H1 (cell line): ENCODE measurements at regions not wholly inside any gene's neighbourhood (a gene's known extent, or its start where the extent isn't known, plus 50 kb on each side); places are given as distances from the start of the nearest gene placed in this dataset.

Source experiments
- CTCF ChIA-PET: fragments of 300-600 bp; sonication (Branson Sonifier 250); formaldehyde crosslinking; loops from one replicate; lab custom pipeline; 2021; ENCODE audit not compliant: partially characterized antibody; lab: Charles Lee
- POLR2A ChIA-PET: fragments of 300-600 bp; sonication (Branson Sonifier 250); formaldehyde crosslinking; loops from one replicate; lab custom pipeline; 2021; ENCODE audit warnings: inconsistent platforms; ENCODE audit not compliant: partially characterized antibody; lab: Charles Lee
- DNase-seq, 2 experiments: peaks; one replicate each; pipeline versions ENCODE4 v3.0.0 to v3.0.0-alpha.2; 2010 to 2022; ENCODE audit warnings: low spot score in 2 of 2, low read depth in 1 of 2, mixed read lengths in 1 of 2
- FAIRE-seq: peaks from 2 replicates; lab custom pipeline; 2011; peaks lifted over from hg19 to GRCh38; lab: Jason Lieb, UNC
- H2AFZ ChIP-seq: 2 replicates; pipeline ENCODE4 v1.8.1; 2012; ENCODE audit warnings: low read length, inconsistent platforms
- H2AK5ac ChIP-seq: 2 replicates; pipeline ENCODE4 v1.6.1; 2013; ENCODE audit warnings: low read depth, low read length
- H2BK120ac ChIP-seq: replicated peaks from 2 replicates; pipeline ENCODE3; 2013; ENCODE audit warnings: low read depth, low read length, inconsistent platforms
- H2BK12ac ChIP-seq: 2 replicates; pipeline ENCODE4 v1.6.1; 2013; ENCODE audit warnings: low read depth, low read length
- H2BK15ac ChIP-seq: 2 replicates; pipeline ENCODE4 v1.6.1; 2013; ENCODE audit warnings: low read length
- H2BK20ac ChIP-seq: 2 replicates; pipeline ENCODE4 v1.6.1; 2013; ENCODE audit warnings: low read length
- H2BK5ac ChIP-seq: 2 replicates; pipeline ENCODE4 v1.6.1; 2013; ENCODE audit warnings: low read depth, low read length
- H3K14ac ChIP-seq: 2 replicates; pipeline ENCODE4 v1.6.1; 2013; ENCODE audit warnings: inconsistent platforms; ENCODE audit not compliant: insufficient read length
- H3K18ac ChIP-seq: 2 replicates; pipeline ENCODE4 v1.6.1; 2013; ENCODE audit warnings: low read length; ENCODE audit errors: extremely low read depth
- H3K23ac ChIP-seq: 2 replicates; pipeline ENCODE4 v1.6.1; 2013; ENCODE audit warnings: inconsistent platforms; ENCODE audit not compliant: insufficient read length
- H3K23me2 ChIP-seq: 2 replicates; pipeline ENCODE4 v1.6.1; 2013; ENCODE audit warnings: low read depth, low read length
- H3K27ac ChIP-seq: 2 replicates; pipeline ENCODE4 v1.6.1; 2011; ENCODE audit warnings: low read depth, low read length, inconsistent platforms
- H3K27me3 ChIP-seq, 4 experiments: replicated peaks in 1 of 4; 1 replicate in 1 of 4; 2 replicates in 3 of 4; pipeline versions ENCODE4 v1.6.1 to v1.8.1; 2011 to 2013; ENCODE audit warnings: low read length in 3 of 4, mild to moderate bottlenecking in 3 of 4, inconsistent platforms in 2 of 4, mixed read lengths in 2 of 4, moderate library complexity in 1 of 4; ENCODE audit not compliant: control insufficient read depth in 3 of 4, insufficient read depth in 3 of 4; ENCODE audit errors: extremely low read depth in 1 of 4
- H3K36me3 ChIP-seq, 4 experiments: 2 replicates each; pipeline versions ENCODE4 v1.6.1 to v1.8.1; 2011 to 2013; ENCODE audit warnings: mild to moderate bottlenecking in 4 of 4, low read length in 3 of 4, moderate library complexity in 2 of 4, control low read depth in 1 of 4, inconsistent platforms in 1 of 4; ENCODE audit not compliant: insufficient read depth in 4 of 4, control insufficient read depth in 2 of 4
- H3K4ac ChIP-seq: replicated peaks from 2 replicates; pipeline ENCODE3; 2013; ENCODE audit warnings: low read length, low read depth, mixed read lengths, inconsistent platforms; ENCODE audit not compliant: insufficient read length
- H3K4me1 ChIP-seq, 4 experiments: replicated peaks in 1 of 4; 1 replicate in 1 of 4; 2 replicates in 3 of 4; pipeline versions ENCODE4 v1.6.1 to v1.8.1; 2011 to 2013; ENCODE audit warnings: low read length in 3 of 4, inconsistent platforms in 2 of 4, mixed read lengths in 1 of 4; ENCODE audit not compliant: insufficient read depth in 4 of 4, control insufficient read depth in 3 of 4
- H3K4me2 ChIP-seq, 2 experiments: 2 replicates each; pipeline versions ENCODE4 v1.6.1 to v1.8.1; 2011 to 2013; ENCODE audit warnings: low read depth in 2 of 2, low read length in 2 of 2, control low read depth in 1 of 2, inconsistent platforms in 1 of 2, mild to moderate bottlenecking in 1 of 2; ENCODE audit not compliant: insufficient read depth in 1 of 2
- H3K4me3 ChIP-seq, 4 experiments: fragments of 200-600, 300-600 bp in 1 of 4; sonication (generic), shearing (Covaris generic), sonication (Bioruptor Twin) in 1 of 4; 2 replicates each; pipeline versions ENCODE4 v1.5.1 to v1.8.1; 2011 to 2016; ENCODE audit warnings: low read length in 4 of 4, low read depth in 3 of 4, control low read depth in 2 of 4, inconsistent platforms in 2 of 4, mild to moderate bottlenecking in 2 of 4, mixed read lengths in 1 of 4, moderate library complexity in 1 of 4; ENCODE audit not compliant: insufficient read depth in 2 of 4; ENCODE audit errors: extremely low read depth in 1 of 4
- H3K56ac ChIP-seq: replicated peaks from 2 replicates; pipeline ENCODE3; 2013; ENCODE audit warnings: low read depth, mild to moderate bottlenecking, mixed read lengths, low read length, inconsistent platforms; ENCODE audit not compliant: insufficient read length
- H3K79me1 ChIP-seq: 2 replicates; pipeline ENCODE4 v1.6.1; 2013; ENCODE audit warnings: low read depth, low read length, control low read depth
- H3K79me2 ChIP-seq, 2 experiments: 2 replicates each; pipeline versions ENCODE4 v1.6.1 to v1.8.1; 2012 to 2013; ENCODE audit warnings: low read length in 2 of 2, mild to moderate bottlenecking in 2 of 2, inconsistent platforms in 1 of 2; ENCODE audit not compliant: insufficient read depth in 2 of 2, control insufficient read depth in 1 of 2
- H3K9ac ChIP-seq, 4 experiments: replicated peaks in 1 of 4; 1 replicate in 1 of 4; 2 replicates in 3 of 4; pipeline versions ENCODE4 v1.6.1 to v1.8.1; 2011 to 2013; ENCODE audit warnings: low read depth in 3 of 4, low read length in 3 of 4, control low read depth in 2 of 4, mild to moderate bottlenecking in 2 of 4, moderate library complexity in 2 of 4, inconsistent platforms in 1 of 4; ENCODE audit errors: extremely low read depth in 1 of 4
- H3K9me3 ChIP-seq, 2 experiments: 2 replicates each; pipeline versions ENCODE4 v1.6.1 to v1.8.1; 2012 to 2013; ENCODE audit warnings: mild to moderate bottlenecking in 2 of 2, moderate library complexity in 2 of 2, control low read depth in 1 of 2, inconsistent platforms in 1 of 2, low read depth in 1 of 2, low read length in 1 of 2, mixed read lengths in 1 of 2; ENCODE audit not compliant: insufficient read depth in 2 of 2
- H4K20me1 ChIP-seq, 2 experiments: replicated peaks in 1 of 2; 2 replicates each; pipeline versions ENCODE3 to v1.8.1; 2011 to 2013; ENCODE audit warnings: inconsistent platforms in 2 of 2, low read length in 2 of 2, mild to moderate bottlenecking in 1 of 2; ENCODE audit not compliant: insufficient read depth in 2 of 2, control insufficient read depth in 1 of 2
- H4K5ac ChIP-seq: 2 replicates; pipeline ENCODE4 v1.6.1; 2013; ENCODE audit warnings: low read length, low read depth, mixed read lengths, inconsistent platforms; ENCODE audit not compliant: insufficient read length
- H4K8ac ChIP-seq: 2 replicates; pipeline ENCODE4 v1.8.0; 2013; ENCODE audit warnings: mild to moderate bottlenecking, moderate library complexity, low read length, inconsistent platforms; ENCODE audit not compliant: insufficient read depth; ENCODE audit errors: extremely low read depth
- H4K91ac ChIP-seq: replicated peaks from 2 replicates; pipeline ENCODE3; 2013; ENCODE audit warnings: low read length, mixed read lengths, inconsistent platforms; ENCODE audit not compliant: insufficient read length
- CBX8 ChIP-seq: fragments of 300-800, 300-1000 bp; sonication (generic); IDR thresholded peaks from 2 replicates; pipeline ENCODE4 v1.7.1; 2016; ENCODE audit warnings: low read depth, low read length, borderline replicate concordance
- CHD2 ChIP-seq: IDR thresholded peaks from 2 replicates; pipeline ENCODE4 v1.6.1; 2012; ENCODE audit warnings: low read length, improper control_type of control experiment
- GTF2F1 ChIP-seq: IDR thresholded peaks from 2 replicates; pipeline ENCODE4 v1.6.1; 2012; ENCODE audit warnings: low read depth, low read length, improper control_type of control experiment, borderline replicate concordance
- JUND ChIP-seq: IDR thresholded peaks from 2 replicates; pipeline ENCODE4 v1.6.1; 2011; ENCODE audit warnings: mild to moderate bottlenecking, improper control_type of control experiment, low read length
- NANOG ChIP-seq: IDR thresholded peaks from 2 replicates; pipeline ENCODE4 v1.6.1; 2011; ENCODE audit warnings: low read length, low read depth, mild to moderate bottlenecking, inconsistent platforms; ENCODE audit not compliant: insufficient read depth, poor library complexity, severe bottlenecking
- NRF1 ChIP-seq: IDR thresholded peaks from 2 replicates; pipeline ENCODE4 v1.6.1; 2011; ENCODE audit warnings: mild to moderate bottlenecking, low read depth, low read length, improper control_type of control experiment
- PHF8 ChIP-seq: fragments of 200-600 bp; sonication (generic); conservative IDR thresholded peaks from 2 replicates; pipeline ENCODE4 v1.7.1; 2012; ENCODE audit warnings: low read depth, mild to moderate bottlenecking, inconsistent platforms, low read length, moderate library complexity
- POU5F1 ChIP-seq: IDR thresholded peaks from 2 replicates; pipeline ENCODE4 v1.6.1; 2011; ENCODE audit warnings: low read depth, mild to moderate bottlenecking, low read length, moderate library complexity
- RFX5 ChIP-seq: IDR thresholded peaks from 2 replicates; pipeline ENCODE4 v1.6.1; 2011; ENCODE audit warnings: low read depth, low read length, improper control_type of control experiment, borderline replicate concordance
- SAP30 ChIP-seq: fragments of 300-600 bp; sonication (generic); IDR thresholded peaks from 2 replicates; pipeline ENCODE4 v1.7.1; 2012; ENCODE audit warnings: low read length, moderate library complexity, mild to moderate bottlenecking, inconsistent platforms; ENCODE audit not compliant: insufficient read depth, insufficient replicate concordance
- SIRT6 ChIP-seq: IDR thresholded peaks from one replicate; pipeline ENCODE4 v1.7.1; 2012; ENCODE audit warnings: low read length, inconsistent platforms
- SIX5 ChIP-seq: IDR thresholded peaks from 2 replicates; pipeline ENCODE4 v1.6.1; 2011; ENCODE audit warnings: mild to moderate bottlenecking, low read depth, low read length
- SRF ChIP-seq: IDR thresholded peaks from 2 replicates; pipeline ENCODE4 v1.6.1; 2011; ENCODE audit warnings: mild to moderate bottlenecking, low read depth, low read length, moderate library complexity
- TCF12 ChIP-seq: IDR thresholded peaks from 2 replicates; pipeline ENCODE4 v1.6.1; 2011; ENCODE audit warnings: low read depth, mild to moderate bottlenecking, low read length
- YY1 ChIP-seq: IDR thresholded peaks from 2 replicates; pipeline ENCODE4 v1.6.1; 2011; ENCODE audit warnings: low read depth, mild to moderate bottlenecking, low read length
- WGBS, 2 experiments: shearing (Covaris generic) in 1 of 2; methylation state at CpG; one replicate each; pipeline versions ENCODE4 v1.1.6 to v1.1.7; 2013 to 2015; ENCODE audit warnings: low lambda C conversion rate in 2 of 2, mixed read lengths in 2 of 2, inconsistent platforms in 1 of 2, low coverage in 1 of 2, missing lambda C conversion rate in 1 of 2; ENCODE audit not compliant: insufficient replicate concordance in 2 of 2, insufficient coverage in 1 of 2, insufficient read length in 1 of 2; ENCODE audit errors: extremely low coverage in 1 of 2, missing lambda C conversion rate in 1 of 2; 5-methylcytosine and 5-hydroxymethylcytosine counted together
- TF ChIP-seq, protein P1 (sequence below): IDR thresholded peaks from 2 replicates; pipeline ENCODE4 v1.6.1; 2011; ENCODE audit warnings: low read depth, mild to moderate bottlenecking, low read length; ENCODE audit not compliant: insufficient read depth

GRCh38 chrY:21261158-21261557, 250.0 kb upstream of the RBMY1B start:
- no peak overlapping the region for H2BK120ac ChIP-seq
- no peaks in the 10 kb centered on the region for H3K23me2 ChIP-seq
- no peak overlapping the region for H2BK20ac ChIP-seq
- no peak for FAIRE-seq
- POLR2A ChIA-PET: no interaction called here
- H2AK5ac ChIP-seq: no peak overlapping the region
- H4K5ac ChIP-seq: no peak overlapping the region
- no peaks in the 10 kb centered on the region for H3K4me1 ChIP-seq
- H3K9me3 ChIP-seq: peaks cover 2 to 40% of the 10 kb centered on the region in 2 experiments; a peak in 3 of 4 replicates
- H2BK15ac ChIP-seq: no peak overlapping the region
- H3K23ac ChIP-seq: no peak overlapping the region
- no peak overlapping the region for H4K91ac ChIP-seq
- no peak for DNase-seq
- H3K18ac ChIP-seq: no peak overlapping the region
- no peak overlapping the region for H3K56ac ChIP-seq
- H3K27me3 ChIP-seq: no peaks in the 10 kb centered on the region
- no peaks in the 10 kb centered on the region for H3K79me2 ChIP-seq
- no peak overlapping the region for H4K8ac ChIP-seq
- H2BK5ac ChIP-seq: no peak overlapping the region
- H3K4ac ChIP-seq: no peak overlapping the region
- no peak overlapping the region for H3K4me2 ChIP-seq
- no peak overlapping the region for H3K27ac ChIP-seq
- H3K36me3 ChIP-seq: no peaks in the 10 kb centered on the region
- H3K79me1 ChIP-seq: no peaks in the 10 kb centered on the region
- H3K14ac ChIP-seq: no peak overlapping the region
- 64% methylated on average over 4 of the region's 4 CpGs; no CpG with 5 or more reads in 1 of the 2 experiments for WGBS, 2 experiments
- CTCF ChIA-PET: no interaction called here
- H3K4me3 ChIP-seq: no peak overlapping the region
- no peak overlapping the region for H2BK12ac ChIP-seq
- no peak overlapping the region for H3K9ac ChIP-seq
- H4K20me1 ChIP-seq: no peaks in the 10 kb centered on the region
- no peak overlapping the region for H2AFZ ChIP-seq
- no peak for TF ChIP-seq YY1
- TF ChIP-seq SRF: no peak
- no peak for TF ChIP-seq SAP30
- TF ChIP-seq NRF1: no peak
- TF ChIP-seq RFX5: no peak
- no peak for TF ChIP-seq SIX5
- no peak for TF ChIP-seq CHD2
- no peak for TF ChIP-seq POU5F1
- no peak for TF ChIP-seq CBX8
- TF ChIP-seq JUND: no peak
- TF ChIP-seq PHF8: no peak
- TF ChIP-seq SIRT6: no peak
- TF ChIP-seq NANOG: no peak
- TF ChIP-seq, protein P1, sequence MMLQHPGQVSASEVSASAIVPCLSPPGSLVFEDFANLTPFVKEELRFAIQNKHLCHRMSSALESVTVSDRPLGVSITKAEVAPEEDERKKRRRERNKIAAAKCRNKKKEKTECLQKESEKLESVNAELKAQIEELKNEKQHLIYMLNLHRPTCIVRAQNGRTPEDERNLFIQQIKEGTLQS: no peak
- TF ChIP-seq GTF2F1: no peak
- TF ChIP-seq TCF12: no peak
